ENCODE measurements at regions not wholly inside any gene's neighbourhood (a gene's known extent, or its start where the extent isn't known, plus 50 kb on each side); places are given as distances from the start of the nearest gene placed in this dataset.

GRCh38 chr7:46713868-46714596 lies 793.0 kb upstream of the IGFBP3 start:
- no peak for TF ChIP-seq CTCF (IDR thresholded peaks at IDR 0.05)

- no peak for TF ChIP-seq CTCF (IDR thresholded peaks at IDR 0.05)
Measured at GRCh38 chr7:46710927-46711326, 789.9 kb upstream of the IGFBP3 start.

- TF ChIP-seq CTCF (IDR thresholded peaks at IDR 0.05): no peak
Measured at GRCh38 chr7:46707973-46708372, 786.9 kb upstream of the IGFBP3 start.

GRCh38 chr7:46705386-46706255 lies 784.5 kb upstream of the IGFBP3 start:
- no peak for TF ChIP-seq CTCF (IDR thresholded peaks at IDR 0.05)

GRCh38 chr7:46696741-46697140 lies 775.7 kb upstream of the IGFBP3 start:
- TF ChIP-seq CTCF (IDR thresholded peaks at IDR 0.05): no peak

- TF ChIP-seq CTCF (IDR thresholded peaks at IDR 0.05): no peak
Measured at GRCh38 chr7:46695051-46695708, 774.1 kb upstream of the IGFBP3 start.

- no peak for TF ChIP-seq CTCF (IDR thresholded peaks at IDR 0.05)
Measured at GRCh38 chr7:46694058-46694457, 773.0 kb upstream of the IGFBP3 start.

Measured in LNCAP (cell line).